Naive thymus-derived CD4-positive, alpha-beta T cell (primary cell): ENCODE measurements at regions not wholly inside any gene's neighbourhood (a gene's known extent, or its start where the extent isn't known, plus 50 kb on each side); places are given as distances from the start of the nearest gene placed in this dataset.

ENCODE experiments used
- ATAC-seq: fragments of 150-1000 bp; cut with Tn5 transposase; 2 replicates; pipeline ENCODE4 v1.10.0; 2021; ENCODE audit warnings: mild to moderate bottlenecking, moderate library complexity
- CTCF ChIA-PET: fragments of 350-600 bp; sonication (Branson Sonifier 250); formaldehyde crosslinking; loops from one replicate; lab custom pipeline; 2021; ENCODE audit warnings: antibody characterized with exemption; lab: Charles Lee
- POLR2A ChIA-PET: fragments of 350-600 bp; sonication (Branson Sonifier 250); formaldehyde crosslinking; loops from one replicate; lab custom pipeline; 2021; ENCODE audit warnings: antibody characterized with exemption, inconsistent platforms; lab: Charles Lee
- DNase-seq, 9 donors: peaks; one replicate each; pipeline versions ENCODE4 v3.0.0 to v3.0.0-alpha.2; 2020 to 2022; ENCODE audit warnings: mixed read lengths in 1 of 9
- H3K27ac ChIP-seq: one replicate; pipeline ENCODE4 v1.7.0; 2013; ENCODE audit warnings: mild to moderate bottlenecking, low read depth, low read length, moderate library complexity
- H3K27me3 ChIP-seq, 2 donors: one replicate each; pipeline ENCODE4 v1.7.0; 2013; ENCODE audit warnings: low read length in 2 of 2, mild to moderate bottlenecking in 2 of 2, moderate library complexity in 2 of 2; ENCODE audit not compliant: control insufficient read depth in 2 of 2, insufficient read depth in 2 of 2
- H3K36me3 ChIP-seq, 3 experiments: 1 replicate in 2 of 3; 2 replicates in 1 of 3; pipeline ENCODE4 v1.7.0; 2013; ENCODE audit warnings: low read length in 3 of 3, mild to moderate bottlenecking in 3 of 3, moderate library complexity in 1 of 3; ENCODE audit not compliant: insufficient read depth in 3 of 3, control insufficient read depth in 2 of 3
- H3K4me1 ChIP-seq, 2 donors: one replicate each; pipeline ENCODE4 v1.7.0; 2013; ENCODE audit warnings: low read length in 2 of 2, mild to moderate bottlenecking in 2 of 2, moderate library complexity in 1 of 2; ENCODE audit not compliant: control insufficient read depth in 2 of 2, insufficient read depth in 2 of 2
- H3K4me3 ChIP-seq: 2 replicates; pipeline ENCODE4 v1.7.0; 2013; ENCODE audit warnings: mild to moderate bottlenecking, low read length
- H3K9me3 ChIP-seq, 3 experiments: 1 replicate in 2 of 3; 2 replicates in 1 of 3; pipeline ENCODE4 v1.7.0; 2013; ENCODE audit warnings: low read length in 3 of 3; ENCODE audit not compliant: control insufficient read depth in 2 of 3
- H3K27ac Mint-ChIP-seq, 9 donors: one replicate each; pipeline ENCODE4 v1.8.0; 2020 to 2022; ENCODE audit warnings: mixed read lengths in 9 of 9, mild to moderate bottlenecking in 8 of 9, moderate library complexity in 5 of 9, inconsistent platforms in 2 of 9
- H3K27me3 Mint-ChIP-seq, 5 donors: one replicate each; pipeline ENCODE4 v1.8.0; 2021 to 2022; ENCODE audit warnings: mixed read lengths in 5 of 5, mild to moderate bottlenecking in 1 of 5
- H3K36me3 Mint-ChIP-seq, 5 donors: one replicate each; pipeline ENCODE4 v1.8.0; 2020 to 2022; ENCODE audit warnings: mixed read lengths in 5 of 5, mild to moderate bottlenecking in 3 of 5, inconsistent platforms in 1 of 5
- H3K4me1 Mint-ChIP-seq, 7 donors: one replicate each; pipeline ENCODE4 v1.8.0; 2020 to 2022; ENCODE audit warnings: mixed read lengths in 7 of 7, mild to moderate bottlenecking in 3 of 7, inconsistent platforms in 1 of 7
- H3K4me3 Mint-ChIP-seq, 10 donors: one replicate each; pipeline ENCODE4 v1.8.0; 2020 to 2022; ENCODE audit warnings: mild to moderate bottlenecking in 10 of 10, mixed read lengths in 10 of 10, moderate library complexity in 6 of 10, inconsistent platforms in 2 of 10
- H3K9me3 Mint-ChIP-seq, 11 donors: one replicate each; pipeline ENCODE4 v1.8.0; 2020 to 2022; ENCODE audit warnings: mixed read lengths in 11 of 11, mild to moderate bottlenecking in 4 of 11, inconsistent platforms in 1 of 11, moderate library complexity in 1 of 11
- intact Hi-C, 2 donors: fragments of 100-400 bp; cut with micrococcal nuclease; formaldehyde crosslinking; loops; one replicate each; pipeline ENCODE4 v1.15.1; 2023

GRCh38 chr9:24132244-24132643, 306.2 kb upstream of the ELAVL2 start:
- H3K27me3 ChIP-seq: no peaks in the 10 kb centered on the region
- H3K9me3 ChIP-seq: no peaks in the 10 kb centered on the region
- ChIA-PET POLR2A (no interaction called here), CTCF (no interaction called here)
- no peaks in the 10 kb centered on the region for H3K4me1 Mint-ChIP-seq
- H3K9me3 Mint-ChIP-seq: peaks cover 5 to 15% (median 10%) of the 10 kb centered on the region in 11 donors
- no peaks in the 10 kb centered on the region for H3K27me3 Mint-ChIP-seq
- H3K27ac Mint-ChIP-seq: no peak overlapping the region
- intact Hi-C loops: no loop called here
- no peaks in the 10 kb centered on the region for H3K4me1 ChIP-seq
- no peak overlapping the region for H3K4me3 Mint-ChIP-seq
- peaks cover 0 to 3% (median 0%) of the 10 kb centered on the region in 5 donors for H3K36me3 Mint-ChIP-seq
- ATAC-seq (no peak), DNase-seq (no peak)
- no peak overlapping the region for H3K4me3 ChIP-seq
- H3K27ac ChIP-seq: no peak overlapping the region
- H3K36me3 ChIP-seq: no peaks in the 10 kb centered on the region

- H3K27ac ChIP-seq: no peak overlapping the region
- Mint-ChIP-seq H3K27ac (no peak overlapping the region), H3K36me3 (peaks cover 0 to 3% (median 0%) of the 10 kb centered on the region in 5 donors), H3K9me3 (peaks cover 0 to 18% (median 10%) of the 10 kb centered on the region in 11 donors), H3K4me3 (no peak overlapping the region), H3K4me1 (no peaks in the 10 kb centered on the region), H3K27me3 (no peaks in the 10 kb centered on the region)
- CTCF ChIA-PET: no interaction called here
- DNase-seq (no peak), ATAC-seq (no peak)
- H3K9me3 ChIP-seq: no peaks in the 10 kb centered on the region
- H3K27me3 ChIP-seq: no peaks in the 10 kb centered on the region
- no peak overlapping the region for H3K4me3 ChIP-seq
- no peaks in the 10 kb centered on the region for H3K4me1 ChIP-seq
- POLR2A ChIA-PET: no interaction called here
- intact Hi-C loops: no loop called here
- H3K36me3 ChIP-seq: no peaks in the 10 kb centered on the region
Observed at GRCh38 chr9:24127519-24127918, 301.5 kb upstream of the ELAVL2 start.

GRCh38 chr9:24118190-24118589, 292.1 kb upstream of the ELAVL2 start:
- Histone ChIP-seq H3K27ac (no peak overlapping the region), H3K4me3 (no peak overlapping the region), H3K4me1 (no peaks in the 10 kb centered on the region), H3K27me3 (no peaks in the 10 kb centered on the region), H3K36me3 (no peaks in the 10 kb centered on the region), H3K9me3 (peaks cover 0 to 6% (median 0%) of the 10 kb centered on the region in 3 experiments)
- ChIA-PET POLR2A (no interaction called here), CTCF (no interaction called here)
- DNase-seq: no peak
- intact Hi-C loops: no loop called here
- Mint-ChIP-seq H3K9me3 (peaks cover 0 to 33% (median 11%) of the 10 kb centered on the region in 11 donors), H3K36me3 (peaks cover 0 to 3% (median 0%) of the 10 kb centered on the region in 5 donors), H3K4me3 (no peak overlapping the region), H3K4me1 (no peaks in the 10 kb centered on the region), H3K27me3 (no peaks in the 10 kb centered on the region), H3K27ac (no peak overlapping the region)
- no peak for ATAC-seq

GRCh38 chr9:24096756-24097155, 270.7 kb upstream of the ELAVL2 start:
- H3K9me3 Mint-ChIP-seq: peaks cover 0 to 21% (median 9%) of the 10 kb centered on the region in 11 donors
- no peak overlapping the region for H3K4me3 Mint-ChIP-seq
- intact Hi-C loops: no loop called here
- Histone ChIP-seq H3K9me3 (no peaks in the 10 kb centered on the region), H3K36me3 (no peaks in the 10 kb centered on the region), H3K4me3 (no peak overlapping the region), H3K27ac (no peak overlapping the region), H3K27me3 (no peaks in the 10 kb centered on the region), H3K4me1 (no peaks in the 10 kb centered on the region)
- DNase-seq: no peak
- CTCF ChIA-PET: no interaction called here
- H3K4me1 Mint-ChIP-seq: no peaks in the 10 kb centered on the region
- no peak for ATAC-seq
- no peaks in the 10 kb centered on the region for H3K27me3 Mint-ChIP-seq
- H3K36me3 Mint-ChIP-seq: peaks cover 0 to 4% (median 0%) of the 10 kb centered on the region in 5 donors
- H3K27ac Mint-ChIP-seq: no peak overlapping the region
- POLR2A ChIA-PET: no interaction called here

GRCh38 chr9:24095246-24095645, 269.2 kb upstream of the ELAVL2 start:
- Histone ChIP-seq H3K36me3 (no peaks in the 10 kb centered on the region), H3K27ac (no peak overlapping the region), H3K27me3 (no peaks in the 10 kb centered on the region), H3K9me3 (no peaks in the 10 kb centered on the region), H3K4me1 (no peaks in the 10 kb centered on the region), H3K4me3 (no peak overlapping the region)
- ATAC-seq (no peak), DNase-seq (no peak)
- Mint-ChIP-seq H3K27me3 (no peaks in the 10 kb centered on the region), H3K4me1 (no peaks in the 10 kb centered on the region), H3K9me3 (peaks cover 0 to 23% (median 9%) of the 10 kb centered on the region in 11 donors), H3K27ac (no peak overlapping the region), H3K36me3 (peaks cover 0 to 4% (median 0%) of the 10 kb centered on the region in 5 donors), H3K4me3 (peak overlapping the region in 1 of 10 donors; percentile 7)
- ChIA-PET CTCF (no interaction called here), POLR2A (no interaction called here)
- intact Hi-C loops: no loop called here

GRCh38 chr9:24090566-24090965, 264.5 kb upstream of the ELAVL2 start:
- peaks cover 3 to 32% (median 14%) of the 10 kb centered on the region in 11 donors for H3K9me3 Mint-ChIP-seq
- Histone ChIP-seq H3K4me3 (no peak overlapping the region), H3K27me3 (no peaks in the 10 kb centered on the region), H3K4me1 (no peaks in the 10 kb centered on the region), H3K9me3 (no peaks in the 10 kb centered on the region), H3K27ac (no peak overlapping the region), H3K36me3 (no peaks in the 10 kb centered on the region)
- ATAC-seq (no peak), DNase-seq (no peak)
- POLR2A ChIA-PET: interaction anchor here (0.8 kb wide), 1 partner anchor 238 kb away, joined by 3 read pairs; no protein-coding TSS in a partner anchor
- no peaks in the 10 kb centered on the region for H3K27me3 Mint-ChIP-seq
- intact Hi-C loops: no loop called here
- no peaks in the 10 kb centered on the region for H3K4me1 Mint-ChIP-seq
- peaks cover 0 to 4% (median 0%) of the 10 kb centered on the region in 5 donors for H3K36me3 Mint-ChIP-seq
- CTCF ChIA-PET: no interaction called here
- no peak overlapping the region for H3K27ac Mint-ChIP-seq
- no peak overlapping the region for H3K4me3 Mint-ChIP-seq

GRCh38 chr9:24073666-24074065, 247.6 kb upstream of the ELAVL2 start:
- no peaks in the 10 kb centered on the region for H3K36me3 ChIP-seq
- H3K4me3 ChIP-seq: no peak overlapping the region
- no peak overlapping the region for H3K27ac ChIP-seq
- Mint-ChIP-seq H3K4me1 (no peaks in the 10 kb centered on the region), H3K4me3 (no peak overlapping the region), H3K9me3 (peaks cover 4 to 37% (median 18%) of the 10 kb centered on the region in 11 donors), H3K36me3 (peaks cover 0 to 3% (median 0%) of the 10 kb centered on the region in 5 donors), H3K27me3 (no peaks in the 10 kb centered on the region), H3K27ac (no peak overlapping the region)
- no peak for DNase-seq
- no peaks in the 10 kb centered on the region for H3K9me3 ChIP-seq
- CTCF ChIA-PET: no interaction called here
- ATAC-seq: no peak
- H3K4me1 ChIP-seq: no peaks in the 10 kb centered on the region
- no peaks in the 10 kb centered on the region for H3K27me3 ChIP-seq
- intact Hi-C loops: no loop called here
- POLR2A ChIA-PET: no interaction called here
